ENCODE measurements at regions not wholly inside any gene's neighbourhood (a gene's known extent, or its start where the extent isn't known, plus 50 kb on each side); places are given as distances from the start of the nearest gene placed in this dataset.

- ChIA-PET POLR2A (no interaction called here), CTCF (ENCODE audit: low intra/inter-chr PET ratio, low total read pairs) (no interaction called here)
- BruUV-seq (replicated peaks), result no TSS peak
- Histone ChIP-seq H3K9ac (ENCODE audit: insufficient read depth, low read depth, low read length) (no peak overlapping the region), H3K9me3 (ENCODE audit: low read length) (peaks cover 73% of the 10 kb centered on the region), H3K79me2 (ENCODE audit: insufficient read depth, low read length) (no peaks in the 10 kb centered on the region), H3K4me3 (replicated peaks in 1 of 3; ENCODE audit: insufficient read depth in 1 of 3, low read depth in 2 of 3, low read length in 3 of 3) (no peak overlapping the region), H3K27ac (ENCODE audit: extremely low read length, insufficient read depth, low read length) (no peak overlapping the region), H3K4me1 (ENCODE audit: insufficient read depth, low read length) (no peaks in the 10 kb centered on the region), H3K4me2 (ENCODE audit: low read depth, low read length) (no peak overlapping the region), H2AFZ (ENCODE audit: low read length) (no peak overlapping the region), H3K36me3 (replicated peaks in 1 of 2; ENCODE audit: control insufficient read depth in 1 of 2, insufficient read depth in 2 of 2, low read length in 2 of 2) (no peaks in the 10 kb centered on the region), H3K27me3 (ENCODE audit: control insufficient read depth in 1 of 2, insufficient read depth in 2 of 2, low read length in 2 of 2) (no peaks in the 10 kb centered on the region), H4K20me1 (ENCODE audit: insufficient read depth, low read length) (no peaks in the 10 kb centered on the region)
- in situ Hi-C loops (cut with HindIII; ENCODE audit: extremely low pct_ligation_motif_present, low pct_unique_long_range_greater_than_20kb), result no loop called here
- no peak for DNase-seq (ENCODE audit: low spot score)
- no peak for FAIRE-seq
- 9% methylated on average over 8 of the region's 8 CpGs for WGBS (ENCODE audit: low lambda C conversion rate)
- intact Hi-C loops (cut with micrococcal nuclease; ENCODE audit: unreplicated experiment), result no loop called here
- no peak for ATAC-seq
- TF ChIP-seq ZNF530 (CRISPR knock-in tag; IDR thresholded peaks at IDR 0.05; ENCODE audit: low read depth) (no peak), ZNF20 (CRISPR knock-in tag; IDR thresholded peaks at IDR 0.05) (no peak), SOX5 (CRISPR knock-in tag; IDR thresholded peaks at IDR 0.05; ENCODE audit: borderline replicate concordance) (no peak), CCAR2 (optimal IDR thresholded peaks at IDR 0.05; ENCODE audit: low read depth, low read length) (no peak), SIX4 (CRISPR knock-in tag; IDR thresholded peaks at IDR 0.05) (no peak), FLYWCH1 (CRISPR knock-in tag; IDR thresholded peaks at IDR 0.05) (no peak), FOXC1 (CRISPR knock-in tag; IDR thresholded peaks at IDR 0.05; ENCODE audit: borderline replicate concordance) (no peak), THAP11 (CRISPR knock-in tag; IDR thresholded peaks at IDR 0.05) (no peak), ZKSCAN1 (IDR thresholded peaks at IDR 0.05; ENCODE audit: low read length) (no peak), MAFF (IDR thresholded peaks at IDR 0.05; ENCODE audit: low read depth, low read length) (no peak), FOXJ3 (CRISPR knock-in tag; IDR thresholded peaks at IDR 0.05; ENCODE audit: borderline replicate concordance) (no peak), ZNF557 (CRISPR knock-in tag; IDR thresholded peaks at IDR 0.05) (no peak)
- TF ChIP-seq, protein P1, sequence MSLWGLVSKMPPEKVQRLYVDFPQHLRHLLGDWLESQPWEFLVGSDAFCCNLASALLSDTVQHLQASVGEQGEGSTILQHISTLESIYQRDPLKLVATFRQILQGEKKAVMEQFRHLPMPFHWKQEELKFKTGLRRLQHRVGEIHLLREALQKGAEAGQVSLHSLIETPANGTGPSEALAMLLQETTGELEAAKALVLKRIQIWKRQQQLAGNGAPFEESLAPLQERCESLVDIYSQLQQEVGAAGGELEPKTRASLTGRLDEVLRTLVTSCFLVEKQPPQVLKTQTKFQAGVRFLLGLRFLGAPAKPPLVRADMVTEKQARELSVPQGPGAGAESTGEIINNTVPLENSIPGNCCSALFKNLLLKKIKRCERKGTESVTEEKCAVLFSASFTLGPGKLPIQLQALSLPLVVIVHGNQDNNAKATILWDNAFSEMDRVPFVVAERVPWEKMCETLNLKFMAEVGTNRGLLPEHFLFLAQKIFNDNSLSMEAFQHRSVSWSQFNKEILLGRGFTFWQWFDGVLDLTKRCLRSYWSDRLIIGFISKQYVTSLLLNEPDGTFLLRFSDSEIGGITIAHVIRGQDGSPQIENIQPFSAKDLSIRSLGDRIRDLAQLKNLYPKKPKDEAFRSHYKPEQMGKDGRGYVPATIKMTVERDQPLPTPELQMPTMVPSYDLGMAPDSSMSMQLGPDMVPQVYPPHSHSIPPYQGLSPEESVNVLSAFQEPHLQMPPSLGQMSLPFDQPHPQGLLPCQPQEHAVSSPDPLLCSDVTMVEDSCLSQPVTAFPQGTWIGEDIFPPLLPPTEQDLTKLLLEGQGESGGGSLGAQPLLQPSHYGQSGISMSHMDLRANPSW (CRISPR knock-in tag; IDR thresholded peaks at IDR 0.05; ENCODE audit: borderline replicate concordance), result no peak
- TF ChIP-seq, protein P2, sequence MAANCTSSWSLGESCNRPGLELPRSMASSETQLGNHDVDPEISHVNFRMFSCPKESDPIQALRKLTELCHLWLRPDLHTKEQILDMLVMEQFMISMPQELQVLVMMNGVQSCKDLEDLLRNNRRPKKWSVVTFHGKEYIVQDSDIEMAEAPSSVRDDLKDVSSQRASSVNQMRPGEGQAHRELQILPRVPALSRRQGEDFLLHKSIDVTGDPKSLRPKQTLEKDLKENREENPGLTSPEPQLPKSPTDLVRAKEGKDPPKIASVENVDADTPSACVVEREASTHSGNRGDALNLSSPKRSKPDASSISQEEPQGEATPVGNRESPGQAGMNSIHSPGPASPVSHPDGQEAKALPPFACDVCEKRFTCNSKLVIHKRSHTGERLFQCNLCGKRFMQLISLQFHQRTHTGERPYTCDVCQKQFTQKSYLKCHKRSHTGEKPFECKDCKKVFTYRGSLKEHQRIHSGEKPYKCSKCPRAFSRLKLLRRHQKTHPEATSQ (CRISPR knock-in tag; IDR thresholded peaks at IDR 0.05; ENCODE audit: borderline replicate concordance), result no peak
- TF ChIP-seq, protein P3, sequence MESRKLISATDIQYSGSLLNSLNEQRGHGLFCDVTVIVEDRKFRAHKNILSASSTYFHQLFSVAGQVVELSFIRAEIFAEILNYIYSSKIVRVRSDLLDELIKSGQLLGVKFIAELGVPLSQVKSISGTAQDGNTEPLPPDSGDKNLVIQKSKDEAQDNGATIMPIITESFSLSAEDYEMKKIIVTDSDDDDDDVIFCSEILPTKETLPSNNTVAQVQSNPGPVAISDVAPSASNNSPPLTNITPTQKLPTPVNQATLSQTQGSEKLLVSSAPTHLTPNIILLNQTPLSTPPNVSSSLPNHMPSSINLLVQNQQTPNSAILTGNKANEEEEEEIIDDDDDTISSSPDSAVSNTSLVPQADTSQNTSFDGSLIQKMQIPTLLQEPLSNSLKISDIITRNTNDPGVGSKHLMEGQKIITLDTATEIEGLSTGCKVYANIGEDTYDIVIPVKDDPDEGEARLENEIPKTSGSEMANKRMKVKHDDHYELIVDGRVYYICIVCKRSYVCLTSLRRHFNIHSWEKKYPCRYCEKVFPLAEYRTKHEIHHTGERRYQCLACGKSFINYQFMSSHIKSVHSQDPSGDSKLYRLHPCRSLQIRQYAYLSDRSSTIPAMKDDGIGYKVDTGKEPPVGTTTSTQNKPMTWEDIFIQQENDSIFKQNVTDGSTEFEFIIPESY (CRISPR knock-in tag; IDR thresholded peaks at IDR 0.05), result no peak
- TF ChIP-seq, protein P4, sequence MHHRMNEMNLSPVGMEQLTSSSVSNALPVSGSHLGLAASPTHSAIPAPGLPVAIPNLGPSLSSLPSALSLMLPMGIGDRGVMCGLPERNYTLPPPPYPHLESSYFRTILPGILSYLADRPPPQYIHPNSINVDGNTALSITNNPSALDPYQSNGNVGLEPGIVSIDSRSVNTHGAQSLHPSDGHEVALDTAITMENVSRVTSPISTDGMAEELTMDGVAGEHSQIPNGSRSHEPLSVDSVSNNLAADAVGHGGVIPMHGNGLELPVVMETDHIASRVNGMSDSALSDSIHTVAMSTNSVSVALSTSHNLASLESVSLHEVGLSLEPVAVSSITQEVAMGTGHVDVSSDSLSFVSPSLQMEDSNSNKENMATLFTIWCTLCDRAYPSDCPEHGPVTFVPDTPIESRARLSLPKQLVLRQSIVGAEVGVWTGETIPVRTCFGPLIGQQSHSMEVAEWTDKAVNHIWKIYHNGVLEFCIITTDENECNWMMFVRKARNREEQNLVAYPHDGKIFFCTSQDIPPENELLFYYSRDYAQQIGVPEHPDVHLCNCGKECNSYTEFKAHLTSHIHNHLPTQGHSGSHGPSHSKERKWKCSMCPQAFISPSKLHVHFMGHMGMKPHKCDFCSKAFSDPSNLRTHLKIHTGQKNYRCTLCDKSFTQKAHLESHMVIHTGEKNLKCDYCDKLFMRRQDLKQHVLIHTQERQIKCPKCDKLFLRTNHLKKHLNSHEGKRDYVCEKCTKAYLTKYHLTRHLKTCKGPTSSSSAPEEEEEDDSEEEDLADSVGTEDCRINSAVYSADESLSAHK (CRISPR knock-in tag; IDR thresholded peaks at IDR 0.05; ENCODE audit: borderline replicate concordance), result no peak
These were observed 864.4 kb upstream of the KLHL29 start for GRCh38 chr2:22520369-22521288.

All from HepG2 (cell line).